Skin epidermis (tissue), 12 donors: ENCODE measurements at regions not wholly inside any gene's neighbourhood (a gene's known extent, or its start where the extent isn't known, plus 50 kb on each side); places are given as distances from the start of the nearest gene placed in this dataset.

Experiments
- H3K27ac ChIP-seq, 21 experiments: fragments of 200-600 bp; sonication (generic) in 11 of 21; one replicate each; pipeline ENCODE4 v1.5.0; 2020; ENCODE audit warnings: mild to moderate bottlenecking in 3 of 21, inconsistent platforms in 2 of 21, moderate library complexity in 2 of 21
- H3K4me3 ChIP-seq, 7 experiments: fragments of 200-600 bp; sonication (generic) in 2 of 7; one replicate each; pipeline ENCODE4 v1.5.0; 2020; ENCODE audit warnings: inconsistent platforms in 2 of 7, mild to moderate bottlenecking in 2 of 7, moderate library complexity in 1 of 7

DNA sequence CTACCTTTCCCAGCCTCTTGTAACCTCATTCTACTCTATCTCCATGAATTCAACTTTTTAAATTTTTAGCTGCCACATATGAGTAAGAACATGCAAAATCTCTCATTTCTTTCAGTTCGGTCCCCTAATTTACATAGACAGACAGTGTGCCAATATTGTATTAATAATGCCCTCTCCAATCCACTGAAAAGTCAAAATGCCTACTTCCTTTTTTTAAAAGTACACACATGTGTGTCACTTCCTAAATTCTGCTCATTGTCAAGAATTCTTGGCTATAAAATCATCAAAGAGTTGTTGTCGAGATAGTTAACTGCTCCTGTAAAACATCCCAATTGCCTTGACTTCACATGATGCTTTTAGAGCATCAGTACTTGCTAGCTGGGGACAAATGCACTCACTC lies 84.2 kb upstream of the IL12A start:
- no peak overlapping the region for H3K27ac ChIP-seq

DNA sequence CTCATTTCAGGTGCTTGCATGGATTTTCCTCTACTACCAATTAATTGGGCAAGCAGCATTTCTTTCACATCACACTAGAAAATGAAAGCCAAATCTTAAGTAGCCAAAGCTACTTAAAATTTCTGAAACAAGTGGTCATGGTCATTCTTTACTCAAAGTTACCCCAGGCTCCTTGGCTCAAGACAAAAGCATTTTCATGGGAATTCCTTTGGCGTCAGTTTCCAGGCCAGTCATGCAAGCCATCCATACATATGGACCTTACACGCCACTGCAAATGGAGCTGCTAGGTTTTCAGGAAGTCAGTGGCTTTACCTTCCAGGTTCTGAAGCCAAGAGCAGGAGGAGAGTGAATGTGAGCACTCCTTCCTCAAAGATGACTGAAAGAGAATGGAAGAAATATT lies 83.7 kb upstream of the IL12A start:
- Histone ChIP-seq H3K4me3 (no peak overlapping the region), H3K27ac (no peak overlapping the region)

More for the DNA sequence above, 84.2 kb upstream of the IL12A start:
- no peak overlapping the region for H3K4me3 ChIP-seq

DNA sequence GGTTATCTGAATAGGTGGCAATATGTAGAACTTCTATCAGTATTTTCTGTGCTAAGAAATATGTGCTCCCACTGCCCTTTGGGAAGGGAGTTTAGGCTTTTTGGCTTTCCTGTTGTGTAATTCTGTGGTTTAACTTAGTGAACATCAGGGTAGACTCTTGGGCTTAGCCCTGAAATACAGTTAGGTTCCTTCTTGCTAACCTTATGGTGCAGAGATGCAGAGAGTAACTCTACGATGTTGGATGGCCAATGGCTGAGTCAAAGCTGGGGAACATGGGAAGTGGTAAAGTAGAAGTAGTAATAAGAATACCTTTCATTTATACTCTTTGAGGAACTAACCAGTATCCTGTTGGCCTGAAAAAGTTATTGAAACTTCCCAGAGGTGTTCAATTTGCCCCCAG lies 80.8 kb upstream of the IL12A start:
- Histone ChIP-seq H3K4me3 (no peak overlapping the region), H3K27ac (no peak overlapping the region)

GRCh38 chr3:159910991-159911663 lies 77.5 kb upstream of the IL12A start:
- Histone ChIP-seq H3K27ac (peak overlapping the region in 3 of 21 experiments; percentile 12 to 36 (median 35)), H3K4me3 (peak overlapping the region in 1 of 7 experiments; percentile 6)

DNA sequence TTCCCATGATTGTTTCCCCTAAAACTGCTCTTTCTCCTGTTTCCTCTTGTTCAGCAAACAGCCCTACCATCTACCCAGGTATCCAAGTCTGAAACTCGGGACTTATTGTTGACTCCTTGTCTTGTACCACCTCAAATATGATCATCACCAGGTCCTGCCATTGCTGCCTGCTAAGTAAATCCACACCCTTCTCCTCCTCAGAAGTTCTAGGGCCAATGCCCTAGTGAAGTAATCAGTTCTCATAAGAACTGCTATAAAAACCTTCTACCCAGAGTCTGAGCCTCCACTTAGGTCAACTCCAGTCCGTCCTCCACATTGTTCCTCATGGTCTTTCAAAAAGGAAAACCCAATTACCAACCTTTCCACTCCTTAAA lies 77.0 kb upstream of the IL12A start:
- Histone ChIP-seq H3K4me3 (no peak overlapping the region), H3K27ac (no peak overlapping the region)

DNA sequence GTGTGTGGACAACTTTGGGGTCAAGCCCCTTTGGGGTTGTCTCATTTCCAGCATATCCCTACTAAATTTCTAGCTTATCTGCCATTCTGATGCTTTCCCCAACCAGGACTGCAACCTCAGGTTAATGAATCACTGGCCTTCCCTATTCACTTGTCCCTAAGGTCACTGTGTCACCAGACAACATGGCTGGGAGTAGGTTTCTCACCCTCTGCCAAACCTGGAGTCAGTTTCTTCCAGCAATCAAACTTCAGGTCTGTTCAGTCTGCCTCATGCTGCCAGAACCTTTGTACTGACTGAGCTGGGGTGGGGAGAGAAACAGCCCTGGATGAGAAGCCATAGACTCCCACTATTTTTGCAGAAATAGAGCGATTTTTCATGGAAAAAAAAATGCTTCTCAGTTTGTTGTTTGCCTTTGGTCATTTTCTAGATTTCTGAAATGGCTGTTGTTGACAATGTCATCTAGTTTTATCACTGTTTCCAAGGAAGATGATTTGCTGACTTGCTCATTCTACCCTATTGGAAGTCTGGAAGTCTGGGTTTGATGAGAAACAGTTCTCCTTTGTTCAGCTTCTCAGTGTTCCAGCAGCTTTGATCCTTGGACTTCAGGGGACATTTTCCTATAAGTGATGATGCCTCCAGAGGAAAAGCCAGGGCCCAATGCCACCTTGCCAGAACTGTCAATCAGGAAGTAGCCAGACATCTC lies 74.8 kb upstream of the IL12A start:
- Histone ChIP-seq H3K27ac (no peak overlapping the region), H3K4me3 (no peak overlapping the region)

DNA sequence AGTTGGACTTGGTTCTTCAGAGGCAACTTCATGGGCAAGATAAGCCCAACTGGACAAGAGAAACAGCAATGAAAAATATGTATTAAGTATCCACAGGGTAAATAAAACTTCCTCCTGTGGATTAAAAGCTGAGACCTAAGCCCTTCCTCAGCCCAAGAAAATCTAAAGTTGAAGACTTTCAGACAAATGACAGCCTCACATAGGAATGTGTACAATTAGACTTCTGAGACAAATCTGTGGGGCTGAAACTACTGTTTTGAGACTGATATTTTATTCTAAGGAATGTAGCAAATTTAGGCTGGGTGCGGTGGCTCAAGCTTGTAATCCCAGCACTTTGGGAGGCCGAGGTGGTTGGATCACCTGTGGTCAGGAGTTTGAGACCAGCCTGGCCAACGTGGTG lies 74.2 kb upstream of the IL12A start:
- Histone ChIP-seq H3K27ac (no peak overlapping the region), H3K4me3 (no peak overlapping the region)

GRCh38 chr3:159916052-159916451 lies 72.6 kb upstream of the IL12A start:
- Histone ChIP-seq H3K27ac (no peak overlapping the region), H3K4me3 (no peak overlapping the region)

- Histone ChIP-seq H3K4me3 (no peak overlapping the region), H3K27ac (no peak overlapping the region)
These were observed 71.5 kb upstream of the IL12A start for GRCh38 chr3:159917141-159917540.

GRCh38 chr3:159919873-159920272 lies 68.8 kb upstream of the IL12A start:
- H3K4me3 ChIP-seq, result no peak overlapping the region
- no peak overlapping the region for H3K27ac ChIP-seq

- Histone ChIP-seq H3K27ac (no peak overlapping the region), H3K4me3 (no peak overlapping the region)
These were observed 66.3 kb upstream of the IL12A start for GRCh38 chr3:159922193-159922840.

DNA sequence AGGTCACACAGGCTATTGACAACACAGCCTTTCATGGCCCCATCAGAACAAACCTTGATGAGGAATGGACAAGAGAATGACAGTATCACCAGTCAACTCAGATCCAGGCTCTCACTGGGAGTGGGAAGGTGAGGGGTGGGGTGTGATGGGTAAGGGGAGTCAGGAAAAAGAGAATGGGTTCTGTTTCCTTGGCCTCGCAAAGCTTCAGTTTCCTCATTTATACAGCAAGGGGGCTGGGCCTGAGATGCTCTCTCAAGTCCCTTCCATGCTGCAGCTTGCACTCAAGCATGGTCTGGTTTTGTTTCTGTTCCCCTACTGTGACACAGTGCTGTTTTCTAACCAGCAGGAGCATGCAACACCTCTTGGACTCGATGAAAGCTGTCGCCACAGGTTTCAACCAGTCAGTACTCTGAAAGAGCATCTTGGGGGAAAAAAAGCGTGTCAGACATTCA lies 65.7 kb upstream of the IL12A start:
- Histone ChIP-seq H3K27ac (no peak overlapping the region), H3K4me3 (no peak overlapping the region)

GRCh38 chr3:159923336-159923735 lies 65.3 kb upstream of the IL12A start:
- no peak overlapping the region for H3K4me3 ChIP-seq
- no peak overlapping the region for H3K27ac ChIP-seq

DNA sequence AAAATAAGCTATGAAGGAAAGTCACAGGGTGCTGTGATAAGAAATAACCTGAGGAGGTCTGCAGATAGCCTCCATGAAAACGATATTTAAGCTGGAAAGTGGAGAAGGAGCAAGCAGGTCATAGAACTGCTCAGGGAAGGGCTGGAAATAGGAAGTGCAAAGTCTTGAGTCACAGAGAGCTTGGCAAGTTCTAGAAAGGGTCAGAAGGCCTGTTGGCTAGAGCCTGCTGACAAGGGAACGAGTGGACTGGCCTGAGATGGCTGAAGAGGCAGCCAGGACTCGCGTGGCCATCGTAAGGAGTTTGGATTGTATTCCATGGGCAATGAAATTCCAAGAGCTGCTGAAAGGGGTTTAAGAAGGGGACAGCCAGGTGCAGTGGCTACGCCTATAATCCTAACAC lies 64.7 kb upstream of the IL12A start:
- Histone ChIP-seq H3K27ac (no peak overlapping the region), H3K4me3 (no peak overlapping the region)

GRCh38 chr3:159924411-159924810 lies 64.2 kb upstream of the IL12A start:
- no peak overlapping the region for H3K4me3 ChIP-seq
- H3K27ac ChIP-seq, result no peak overlapping the region

GRCh38 chr3:159925248-159925647 lies 63.4 kb upstream of the IL12A start:
- Histone ChIP-seq H3K27ac (no peak overlapping the region), H3K4me3 (no peak overlapping the region)

DNA sequence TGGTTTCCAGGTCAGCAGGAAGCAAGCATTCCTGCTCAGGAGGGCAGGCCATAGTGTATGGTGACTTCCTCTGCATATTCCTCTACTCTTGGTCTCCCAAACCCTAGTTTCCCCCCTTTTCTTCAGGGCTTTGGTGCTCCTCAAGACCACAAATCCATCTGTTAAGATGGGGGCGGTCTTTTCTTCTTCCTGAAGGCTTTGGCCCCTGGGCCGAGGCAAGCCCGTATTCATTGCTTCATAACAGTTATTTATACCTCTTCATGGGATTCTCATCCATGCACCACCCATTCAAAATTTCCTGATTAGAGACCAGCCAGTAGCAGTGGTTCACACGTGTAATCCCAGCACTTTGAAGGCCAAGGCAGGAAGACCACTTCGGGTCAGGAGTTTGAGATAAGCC lies 62.1 kb upstream of the IL12A start:
- no peak overlapping the region for H3K27ac ChIP-seq
- H3K4me3 ChIP-seq, result no peak overlapping the region

DNA sequence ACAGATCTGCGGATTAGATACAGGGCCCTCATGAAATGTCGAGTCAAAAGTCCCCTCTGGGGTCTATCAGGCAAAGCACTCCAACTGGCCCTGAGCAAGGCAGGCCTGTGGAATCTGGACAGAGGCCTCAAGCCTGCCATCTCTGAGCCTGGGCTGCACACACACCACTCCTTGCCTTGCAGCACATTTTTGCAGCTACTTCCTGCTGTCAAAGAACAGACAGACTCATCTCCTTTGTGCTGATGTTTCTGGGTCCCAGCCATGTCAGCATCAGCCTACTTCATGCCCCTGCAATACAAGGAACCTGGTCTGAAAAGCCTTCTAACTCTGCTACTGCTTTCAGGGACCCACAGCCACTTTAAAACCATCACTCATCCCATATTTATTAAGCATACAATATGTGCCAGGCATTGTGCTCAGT lies 60.6 kb upstream of the IL12A start:
- no peak overlapping the region for H3K4me3 ChIP-seq
- peak overlapping the region in 5 of 21 experiments; percentile 6 to 55 (median 17) for H3K27ac ChIP-seq

DNA sequence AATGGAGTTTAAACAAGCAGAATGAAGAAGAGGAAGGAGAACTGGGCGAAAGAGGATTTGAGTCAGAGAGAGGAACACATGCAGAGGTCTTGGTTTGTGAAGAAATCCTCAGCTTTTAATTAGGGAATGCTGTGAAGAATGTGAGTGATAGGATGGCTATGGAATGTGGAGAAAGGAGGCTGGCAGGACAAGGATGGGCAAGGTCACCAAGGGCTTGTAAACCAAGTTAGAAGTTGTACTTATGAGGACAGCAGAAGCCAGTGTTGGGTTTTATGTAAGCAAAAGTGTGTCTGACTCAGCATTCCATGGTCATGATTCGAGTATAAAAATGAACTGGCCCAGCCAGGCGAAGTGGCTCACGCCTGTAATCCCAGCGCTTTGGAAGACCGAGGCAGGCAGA lies 60.0 kb upstream of the IL12A start:
- H3K27ac ChIP-seq, result peak overlapping the region in 5 of 21 experiments; percentile 26 to 68 (median 43)

GRCh38 chr3:159929171-159930141 lies 59.2 kb upstream of the IL12A start:
- peak overlapping the region in 4 of 21 experiments; percentile 0 to 68 (median 49) for H3K27ac ChIP-seq
- no peak overlapping the region for H3K4me3 ChIP-seq

More for the DNA sequence above, 60.0 kb upstream of the IL12A start:
- H3K4me3 ChIP-seq, result no peak overlapping the region
